ENCODE measurements at regions not wholly inside any gene's neighbourhood (a gene's known extent, or its start where the extent isn't known, plus 50 kb on each side); places are given as distances from the start of the nearest gene placed in this dataset.

DNA sequence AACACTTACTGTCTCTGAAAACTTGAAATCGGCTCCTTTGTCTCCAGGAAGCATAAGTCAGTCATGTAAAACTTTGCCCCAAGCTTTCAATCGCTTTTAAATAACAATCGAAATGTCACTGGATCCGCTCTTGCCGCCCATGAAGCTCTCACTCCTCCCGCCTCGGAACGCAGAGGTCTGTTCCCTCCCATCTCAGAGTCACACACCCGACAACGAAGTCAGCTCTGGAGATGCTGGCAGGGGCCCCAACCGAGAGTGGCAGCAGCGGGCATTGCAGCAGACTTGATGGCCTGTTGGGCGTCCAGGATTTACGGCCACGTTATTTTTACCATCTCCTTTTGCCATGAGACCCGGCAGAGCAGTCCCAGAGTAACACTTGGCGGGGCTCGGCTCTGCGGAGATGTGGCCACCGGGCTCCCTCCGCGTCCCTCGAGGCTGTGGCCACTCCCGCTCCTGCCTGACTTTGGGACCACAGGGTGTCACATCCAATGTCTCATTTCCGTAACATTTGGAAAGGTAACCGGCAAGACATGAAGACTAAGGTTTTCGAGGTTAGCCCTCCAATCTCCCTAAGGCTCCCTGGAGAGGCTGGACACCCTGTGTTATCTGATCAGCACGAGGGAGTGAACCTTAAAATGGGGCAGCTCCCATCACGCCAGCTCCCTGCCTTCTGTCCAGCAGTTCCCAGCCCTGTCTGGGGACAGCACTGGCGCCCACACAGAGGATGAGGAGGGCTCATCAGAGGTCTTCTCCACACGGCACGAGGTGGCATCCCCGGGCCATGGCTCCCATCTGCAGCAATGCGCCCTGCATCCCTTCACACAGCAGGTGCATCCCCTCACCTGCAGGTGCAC lies 62.8 kb upstream of the ADGRA1 start:
- Mint-ChIP-seq H3K9me3 (no peaks in the 10 kb centered on the region), H3K4me1 (peaks cover 15% of the 10 kb centered on the region), H3K27ac (ENCODE audit: unreplicated experiment) (no peak overlapping the region), H3K36me3 (ENCODE audit: low read depth) (no peaks in the 10 kb centered on the region), H3K27me3 (ENCODE audit: low read depth) (peaks cover 40% of the 10 kb centered on the region), H3K4me3 (no peak overlapping the region)
- DNase-seq (ENCODE audit: low read depth, low spot score), result no peak
- TF ChIP-seq, protein P1, sequence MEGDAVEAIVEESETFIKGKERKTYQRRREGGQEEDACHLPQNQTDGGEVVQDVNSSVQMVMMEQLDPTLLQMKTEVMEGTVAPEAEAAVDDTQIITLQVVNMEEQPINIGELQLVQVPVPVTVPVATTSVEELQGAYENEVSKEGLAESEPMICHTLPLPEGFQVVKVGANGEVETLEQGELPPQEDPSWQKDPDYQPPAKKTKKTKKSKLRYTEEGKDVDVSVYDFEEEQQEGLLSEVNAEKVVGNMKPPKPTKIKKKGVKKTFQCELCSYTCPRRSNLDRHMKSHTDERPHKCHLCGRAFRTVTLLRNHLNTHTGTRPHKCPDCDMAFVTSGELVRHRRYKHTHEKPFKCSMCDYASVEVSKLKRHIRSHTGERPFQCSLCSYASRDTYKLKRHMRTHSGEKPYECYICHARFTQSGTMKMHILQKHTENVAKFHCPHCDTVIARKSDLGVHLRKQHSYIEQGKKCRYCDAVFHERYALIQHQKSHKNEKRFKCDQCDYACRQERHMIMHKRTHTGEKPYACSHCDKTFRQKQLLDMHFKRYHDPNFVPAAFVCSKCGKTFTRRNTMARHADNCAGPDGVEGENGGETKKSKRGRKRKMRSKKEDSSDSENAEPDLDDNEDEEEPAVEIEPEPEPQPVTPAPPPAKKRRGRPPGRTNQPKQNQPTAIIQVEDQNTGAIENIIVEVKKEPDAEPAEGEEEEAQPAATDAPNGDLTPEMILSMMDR (conservative IDR thresholded peaks at IDR 0.05), result no peak

DNA sequence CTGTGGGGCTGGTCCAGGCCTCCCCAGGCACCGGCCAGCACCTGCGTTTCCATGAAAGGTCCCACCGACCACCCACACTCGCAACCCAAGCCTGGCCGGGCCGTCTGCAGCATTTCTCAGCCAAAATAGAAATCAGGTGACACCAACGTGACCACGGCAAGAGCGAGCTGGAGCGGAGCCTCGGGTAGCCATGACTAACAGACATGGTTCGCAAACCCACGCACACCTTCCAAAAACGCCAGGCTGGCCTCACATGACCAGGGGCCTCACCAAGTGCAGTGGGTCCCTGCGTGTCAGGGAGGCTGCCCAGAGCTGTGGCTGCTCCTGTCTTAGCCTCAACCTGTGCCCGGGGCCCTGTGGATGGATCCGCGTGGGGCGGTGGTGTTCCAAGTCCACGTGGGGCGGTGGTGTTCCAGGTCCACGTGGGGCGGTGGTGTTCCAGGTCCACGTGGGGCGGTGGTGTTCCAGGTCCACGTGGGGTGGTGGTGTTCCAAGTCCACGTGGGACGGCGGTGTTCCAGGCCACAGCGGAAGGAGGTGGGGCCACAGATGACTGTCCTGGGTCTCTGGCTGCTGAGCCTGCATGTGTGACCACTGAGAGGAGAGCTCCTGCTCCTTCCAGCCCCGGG lies 64.4 kb upstream of the ADGRA1 start:
- Mint-ChIP-seq H3K27ac (ENCODE audit: unreplicated experiment) (no peak overlapping the region), H3K4me1 (peaks cover 15% of the 10 kb centered on the region), H3K36me3 (ENCODE audit: low read depth) (no peaks in the 10 kb centered on the region), H3K9me3 (no peaks in the 10 kb centered on the region), H3K4me3 (no peak overlapping the region), H3K27me3 (ENCODE audit: low read depth) (peaks cover 35% of the 10 kb centered on the region)
- TF ChIP-seq, protein P1 (conservative IDR thresholded peaks at IDR 0.05), result no peak
- DNase-seq (ENCODE audit: low read depth, low spot score), result no peak

DNA sequence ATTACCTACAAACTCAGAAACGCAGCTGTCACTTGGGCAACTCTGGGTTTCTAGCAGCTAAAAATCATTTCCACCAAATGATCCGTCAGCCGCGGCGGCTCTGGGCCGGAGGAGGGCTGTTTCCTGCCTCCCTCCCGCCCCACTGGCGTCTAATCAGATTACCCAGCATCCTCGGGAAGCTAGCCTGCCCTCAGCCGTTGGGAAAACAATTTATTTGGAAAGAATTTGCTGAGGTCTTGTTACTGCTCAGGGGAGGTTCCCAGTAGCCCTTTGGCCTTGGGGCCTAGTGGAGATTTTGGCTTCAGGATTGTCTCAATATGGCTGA lies 65.0 kb upstream of the ADGRA1 start:
- Mint-ChIP-seq H3K27ac (ENCODE audit: unreplicated experiment) (no peak overlapping the region), H3K27me3 (ENCODE audit: low read depth) (peaks cover 33% of the 10 kb centered on the region), H3K4me3 (no peak overlapping the region), H3K36me3 (ENCODE audit: low read depth) (no peaks in the 10 kb centered on the region), H3K9me3 (no peaks in the 10 kb centered on the region), H3K4me1 (peaks cover 13% of the 10 kb centered on the region)
- no peak for DNase-seq (ENCODE audit: low read depth, low spot score)
- TF ChIP-seq, protein P1 (conservative IDR thresholded peaks at IDR 0.05), result no peak

DNA sequence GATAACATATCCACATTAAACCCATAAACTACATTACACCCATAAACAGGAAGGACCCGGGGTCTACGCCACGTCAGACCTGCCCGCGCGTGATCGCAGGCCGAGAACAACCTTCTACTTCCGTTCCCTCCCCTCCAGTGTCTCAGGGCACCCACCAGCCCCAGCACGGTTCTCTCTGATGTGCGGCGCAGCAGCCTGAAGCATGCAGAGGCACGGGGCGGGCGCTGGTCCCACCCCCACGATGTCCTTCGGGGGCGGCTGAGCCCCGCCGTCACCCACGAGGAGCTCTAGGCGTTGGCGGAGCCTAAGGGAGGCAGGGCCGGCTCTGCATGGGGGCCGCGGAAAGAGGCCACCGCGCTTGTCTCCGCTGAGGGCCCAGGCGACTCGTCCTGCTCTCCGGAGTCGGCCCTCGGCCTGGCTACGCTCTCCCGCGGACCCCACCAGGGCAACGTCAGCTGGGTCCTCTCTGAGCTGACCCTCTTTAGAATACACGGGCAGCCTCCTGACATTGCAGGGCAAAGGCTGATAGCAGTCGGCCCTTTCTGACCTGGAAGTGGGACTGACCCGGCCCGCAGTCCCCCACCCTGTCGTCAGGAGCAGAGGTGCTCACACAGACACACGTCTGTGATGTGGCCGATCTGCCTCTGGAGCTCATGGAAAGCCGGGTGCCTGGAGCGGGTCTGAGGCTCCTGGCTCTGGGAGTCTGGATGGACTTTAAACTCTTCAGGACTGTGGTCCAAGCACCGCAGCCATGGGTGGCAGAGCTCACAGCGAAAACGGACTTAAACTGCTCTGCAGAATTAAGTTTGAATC lies 65.6 kb upstream of the ADGRA1 start:
- peaks cover 9% of the 10 kb centered on the region for H3K4me1 Mint-ChIP-seq
- H3K27ac Mint-ChIP-seq (ENCODE audit: unreplicated experiment), result no peak overlapping the region
- H3K27me3 Mint-ChIP-seq (ENCODE audit: low read depth), result peaks cover 29% of the 10 kb centered on the region
- no peaks in the 10 kb centered on the region for H3K36me3 Mint-ChIP-seq (ENCODE audit: low read depth)
- no peaks in the 10 kb centered on the region for H3K9me3 Mint-ChIP-seq
- TF ChIP-seq, protein P1 (conservative IDR thresholded peaks at IDR 0.05), result no peak
- H3K4me3 Mint-ChIP-seq, result no peak overlapping the region
- DNase-seq (ENCODE audit: low read depth, low spot score), result no peak

DNA sequence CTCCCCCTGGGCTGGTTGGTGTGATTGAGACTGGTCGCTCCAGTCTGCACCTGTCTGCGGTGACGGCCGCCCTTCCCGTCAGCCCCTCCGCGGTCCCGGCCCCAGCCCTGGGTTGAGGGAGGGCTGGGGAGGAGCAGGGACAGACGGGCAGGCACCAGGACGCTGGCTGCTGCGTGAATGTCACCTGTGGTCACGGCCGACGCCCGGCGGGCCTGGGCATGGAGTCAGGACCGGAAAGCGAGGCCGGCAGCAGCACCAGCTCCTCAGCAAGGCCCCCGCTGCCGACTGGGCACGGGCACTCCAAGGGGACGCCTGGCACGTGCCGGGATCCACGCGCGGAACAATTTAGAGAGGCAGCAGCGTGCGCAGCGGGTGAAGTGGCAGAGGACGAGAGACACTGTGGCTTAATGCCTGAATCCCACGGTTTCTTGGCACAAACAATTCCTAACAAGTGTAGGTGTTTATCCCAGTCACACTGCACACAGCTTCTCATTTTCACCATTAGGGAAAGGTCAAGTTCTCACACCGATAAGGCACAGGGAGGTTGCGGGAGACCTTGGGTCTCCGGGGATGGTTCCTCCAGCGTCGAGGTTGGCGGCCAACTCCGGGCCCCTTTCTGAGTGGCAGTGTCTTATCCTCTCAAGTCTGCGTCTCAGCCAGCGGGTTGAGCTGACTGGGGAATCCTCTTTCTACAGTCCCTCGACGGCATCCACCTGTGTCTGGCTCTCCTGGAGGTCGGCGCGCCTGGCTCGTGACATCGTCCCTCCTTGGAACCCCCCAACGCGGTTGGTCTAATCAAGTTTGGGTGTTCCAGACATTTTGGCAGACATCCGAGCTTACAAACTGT lies 66.4 kb upstream of the ADGRA1 start:
- no peaks in the 10 kb centered on the region for H3K36me3 Mint-ChIP-seq (ENCODE audit: low read depth)
- no peak overlapping the region for H3K27ac Mint-ChIP-seq (ENCODE audit: unreplicated experiment)
- TF ChIP-seq, protein P1 (conservative IDR thresholded peaks at IDR 0.05), result no peak
- DNase-seq (ENCODE audit: low read depth, low spot score), result no peak
- peaks cover 9% of the 10 kb centered on the region for H3K4me1 Mint-ChIP-seq
- H3K27me3 Mint-ChIP-seq (ENCODE audit: low read depth), result peaks cover 24% of the 10 kb centered on the region
- no peaks in the 10 kb centered on the region for H3K9me3 Mint-ChIP-seq
- no peak overlapping the region for H3K4me3 Mint-ChIP-seq

All from neural crest cell (in vitro differentiated cells).